ENCODE measurements at regions not wholly inside any gene's neighbourhood (a gene's known extent, or its start where the extent isn't known, plus 50 kb on each side); places are given as distances from the start of the nearest gene placed in this dataset.

DNA sequence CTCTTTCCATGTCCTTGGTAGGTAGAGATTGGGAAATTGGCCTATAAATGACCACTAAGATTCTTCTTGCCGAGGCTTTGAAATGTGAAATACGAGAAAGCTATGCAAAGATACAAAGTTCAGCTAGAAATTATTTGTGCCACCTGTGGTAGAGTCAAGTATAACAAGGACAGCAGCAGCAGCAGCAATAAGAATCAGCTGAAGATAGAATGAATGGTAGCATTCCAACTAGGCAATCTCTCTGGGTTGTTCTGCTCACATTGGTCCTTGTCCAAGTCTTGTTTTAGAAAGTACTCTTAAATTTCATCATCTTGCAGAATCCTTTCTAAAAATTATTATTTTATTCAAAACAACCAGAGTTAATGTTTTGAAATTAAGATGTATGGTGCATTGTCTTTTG, 67.8 kb upstream of the PCDH10 start:
- TF ChIP-seq, protein P1, sequence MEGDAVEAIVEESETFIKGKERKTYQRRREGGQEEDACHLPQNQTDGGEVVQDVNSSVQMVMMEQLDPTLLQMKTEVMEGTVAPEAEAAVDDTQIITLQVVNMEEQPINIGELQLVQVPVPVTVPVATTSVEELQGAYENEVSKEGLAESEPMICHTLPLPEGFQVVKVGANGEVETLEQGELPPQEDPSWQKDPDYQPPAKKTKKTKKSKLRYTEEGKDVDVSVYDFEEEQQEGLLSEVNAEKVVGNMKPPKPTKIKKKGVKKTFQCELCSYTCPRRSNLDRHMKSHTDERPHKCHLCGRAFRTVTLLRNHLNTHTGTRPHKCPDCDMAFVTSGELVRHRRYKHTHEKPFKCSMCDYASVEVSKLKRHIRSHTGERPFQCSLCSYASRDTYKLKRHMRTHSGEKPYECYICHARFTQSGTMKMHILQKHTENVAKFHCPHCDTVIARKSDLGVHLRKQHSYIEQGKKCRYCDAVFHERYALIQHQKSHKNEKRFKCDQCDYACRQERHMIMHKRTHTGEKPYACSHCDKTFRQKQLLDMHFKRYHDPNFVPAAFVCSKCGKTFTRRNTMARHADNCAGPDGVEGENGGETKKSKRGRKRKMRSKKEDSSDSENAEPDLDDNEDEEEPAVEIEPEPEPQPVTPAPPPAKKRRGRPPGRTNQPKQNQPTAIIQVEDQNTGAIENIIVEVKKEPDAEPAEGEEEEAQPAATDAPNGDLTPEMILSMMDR (IDR thresholded peaks at IDR 0.05; ENCODE audit: insufficient read depth, low read length) = no peak
- no peak for TF ChIP-seq POLR2AphosphoS5 (IDR thresholded peaks at IDR 0.05; ENCODE audit: low read depth)
